ENCODE measurements at regions not wholly inside any gene's neighbourhood (a gene's known extent, or its start where the extent isn't known, plus 50 kb on each side); places are given as distances from the start of the nearest gene placed in this dataset.
"Not testable (repeated sequence)": the region's sequence is repeated elsewhere in the genome, so short reads cannot be mapped to it uniquely, and the experiment has no call there.

DNA sequence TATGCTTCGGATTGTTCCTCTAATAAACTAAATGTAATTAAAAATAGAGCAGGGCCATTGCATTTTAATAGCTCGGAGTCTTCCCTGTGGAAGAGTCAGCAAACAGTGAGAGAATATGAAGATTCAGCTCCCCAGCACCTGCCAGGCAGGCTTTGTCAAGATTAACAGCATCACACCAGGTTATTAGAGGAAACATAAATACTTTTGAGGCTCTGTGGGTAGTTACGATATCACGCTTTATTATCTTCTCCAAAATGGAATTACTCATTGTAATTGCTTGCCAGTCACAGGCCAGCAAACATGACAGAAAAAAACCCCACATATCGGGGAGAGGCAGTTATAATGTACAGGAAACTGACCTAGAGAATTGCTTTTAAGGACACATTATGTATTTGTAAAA lies 303.9 kb downstream of the CPS1 start:
- no peak for DNase-seq (ENCODE audit: low spot score)

DNA sequence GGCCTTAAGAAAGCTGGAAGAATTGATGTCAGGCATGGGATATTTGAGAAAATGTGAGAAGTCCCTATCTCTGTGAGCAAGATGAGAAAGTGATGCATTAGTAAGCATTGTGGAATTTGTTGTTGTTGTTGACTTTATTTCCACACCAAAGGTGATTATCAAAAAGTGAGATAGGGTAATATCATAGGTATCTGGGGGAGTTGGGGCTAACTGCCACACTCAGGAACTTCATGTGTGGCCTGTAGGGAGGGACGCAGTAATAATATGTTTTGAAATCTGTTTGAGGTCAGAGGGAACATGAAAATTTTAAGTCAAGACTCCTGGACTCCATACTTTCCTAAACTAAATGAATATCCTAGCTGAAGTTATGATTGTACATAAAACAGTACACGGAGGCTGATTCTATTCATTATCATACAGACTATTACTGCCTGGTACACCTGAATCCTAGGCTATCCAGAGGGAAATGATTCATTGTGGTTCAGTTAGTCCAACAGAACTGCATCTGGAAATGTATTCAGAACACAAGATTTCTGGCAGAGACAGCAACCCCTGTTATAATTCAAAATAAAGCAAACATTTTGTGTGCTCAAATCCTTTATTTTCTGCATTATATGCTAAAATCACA lies 304.8 kb downstream of the CPS1 start:
- DNase-seq (ENCODE audit: low spot score), result no peak

- DNase-seq (ENCODE audit: low spot score), result no peak
Observed at GRCh38 chr2:210862283-210863065, 306.1 kb downstream of the CPS1 start.

DNA sequence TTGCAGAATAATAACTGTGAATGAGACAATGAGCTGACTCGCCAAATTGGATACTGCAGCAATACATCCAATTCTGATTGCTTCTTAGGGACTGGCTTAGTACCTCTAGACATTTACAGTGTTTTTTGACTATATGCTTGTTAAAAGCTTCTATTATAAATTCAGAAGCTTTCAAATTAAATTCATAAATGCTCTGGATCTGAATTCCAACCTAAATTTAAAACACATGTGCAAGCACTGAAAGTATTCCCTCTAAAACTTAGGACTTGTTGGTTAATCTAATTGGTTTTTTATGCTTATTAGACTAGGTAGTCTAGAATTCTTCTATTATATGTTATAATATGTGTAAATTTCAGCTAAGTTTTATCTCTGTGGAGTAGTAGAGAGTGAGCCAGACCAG lies 306.9 kb downstream of the CPS1 start:
- DNase-seq (ENCODE audit: low spot score), result no peak

DNA sequence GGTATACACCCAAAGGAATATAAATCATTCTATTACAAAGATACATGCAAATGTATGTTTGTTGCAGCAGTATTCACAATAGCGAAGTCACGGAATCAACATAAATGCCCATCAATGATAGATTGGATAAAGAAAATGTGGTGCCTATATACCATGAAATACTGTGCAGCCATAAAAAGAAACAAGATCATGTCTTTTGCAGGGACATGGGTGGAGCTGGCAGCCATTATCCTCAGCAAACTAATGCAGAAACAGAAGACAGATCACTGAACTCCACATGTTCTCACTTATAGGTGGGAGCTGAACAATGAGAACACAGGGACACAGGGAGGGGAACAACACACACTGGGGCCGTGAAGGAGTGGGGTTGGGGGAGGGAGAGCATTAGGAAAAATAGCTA lies 315.2 kb downstream of the CPS1 start:
- DNase-seq (ENCODE audit: low spot score), result not testable (repeated sequence)

DNA sequence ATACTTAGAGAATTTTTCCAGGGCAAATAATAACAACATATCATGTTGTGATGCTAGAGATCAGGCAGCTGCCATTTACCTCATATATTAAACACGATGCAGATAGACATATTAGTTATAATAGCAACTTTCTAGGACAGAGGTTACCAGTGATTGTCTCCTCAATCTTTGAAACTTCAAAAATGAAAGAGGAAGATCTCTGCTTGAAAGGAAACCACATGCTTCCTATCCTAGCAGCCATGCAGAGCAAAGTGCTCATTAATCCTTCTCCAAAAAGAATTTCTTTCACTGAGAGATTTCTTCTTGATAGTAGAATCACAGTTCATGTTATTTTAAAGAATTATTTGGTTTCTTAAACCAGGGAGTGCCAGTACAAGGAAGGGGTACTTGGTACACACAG lies 317.2 kb downstream of the CPS1 start:
- DNase-seq (ENCODE audit: low spot score), result no peak

DNA sequence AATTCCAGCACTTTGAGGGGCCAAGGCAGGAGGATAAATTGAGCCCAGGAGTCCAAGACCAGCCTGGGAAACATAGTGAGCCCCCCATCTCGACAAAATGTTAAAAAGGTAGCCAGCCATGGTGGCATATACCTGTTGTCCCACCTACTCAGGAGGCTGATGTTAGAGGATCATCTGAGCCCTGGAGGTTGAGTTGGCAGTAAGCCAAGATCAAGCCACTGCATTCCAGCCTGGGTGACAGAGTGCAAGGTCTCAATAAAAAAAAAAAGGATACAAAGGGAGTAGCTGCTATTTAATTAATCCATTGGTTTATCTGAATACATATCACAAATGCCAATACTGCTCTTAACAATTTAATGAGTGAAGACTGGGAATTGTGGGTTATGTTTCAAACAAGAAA lies 327.8 kb downstream of the CPS1 start:
- DNase-seq (ENCODE audit: low spot score), result no peak

GRCh38 chr2:210888035-210888434 lies 331.6 kb downstream of the CPS1 start:
- DNase-seq (ENCODE audit: low spot score), result no peak

DNA sequence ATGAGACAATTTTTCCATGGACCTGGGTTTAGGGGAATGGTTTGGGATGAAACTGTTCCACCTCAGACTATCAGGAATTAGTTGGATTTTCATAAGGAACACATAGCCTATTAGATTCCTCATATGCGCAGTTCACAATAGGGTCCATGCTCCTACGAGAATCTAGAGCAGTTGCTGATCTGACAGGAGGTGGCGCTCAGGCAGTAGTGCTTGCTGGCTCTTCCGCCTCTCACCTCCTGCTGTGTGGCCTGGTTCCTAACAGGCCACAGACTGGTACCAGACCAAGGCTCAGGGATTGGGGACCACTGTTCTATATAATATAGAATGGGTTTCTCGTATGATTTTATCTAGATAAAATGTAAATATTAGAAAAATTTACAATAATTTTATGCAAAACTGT lies 338.7 kb downstream of the CPS1 start:
- no peak for DNase-seq (ENCODE audit: low spot score)

GRCh38 chr2:210899131-210899530 lies 342.7 kb downstream of the CPS1 start:
- DNase-seq (ENCODE audit: low spot score), result no peak

- no peak for DNase-seq (ENCODE audit: low spot score)
Observed at GRCh38 chr2:210901326-210901725, 344.9 kb downstream of the CPS1 start.

GRCh38 chr2:210912779-210913178 lies 356.4 kb downstream of the CPS1 start:
- no peak for DNase-seq (ENCODE audit: low spot score)

- DNase-seq (ENCODE audit: low spot score), result no peak
Observed at GRCh38 chr2:210913461-210913860, 357.1 kb downstream of the CPS1 start.

GRCh38 chr2:210915912-210916311 lies 359.5 kb downstream of the CPS1 start:
- no peak for DNase-seq (ENCODE audit: low spot score)

DNA sequence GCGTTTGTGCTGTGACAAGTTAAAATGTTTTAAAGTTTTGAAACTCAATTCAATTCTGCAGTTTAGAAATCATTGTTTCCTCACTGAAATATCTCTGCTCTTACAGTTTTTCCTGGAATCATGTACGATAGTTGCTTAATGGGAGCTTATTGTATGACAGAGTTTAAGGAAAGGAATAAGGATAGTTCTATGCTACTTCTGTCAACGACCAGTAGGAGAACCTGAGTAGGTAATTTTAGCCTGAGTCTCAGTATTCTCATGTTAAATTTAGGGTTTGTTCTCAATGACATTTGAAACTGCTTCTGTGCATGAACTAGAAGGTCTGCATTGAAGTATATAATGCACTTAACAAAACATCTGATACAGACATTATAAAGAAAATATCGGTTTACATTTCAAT lies 361.1 kb downstream of the CPS1 start:
- no peak for DNase-seq (ENCODE audit: low spot score)

DNA sequence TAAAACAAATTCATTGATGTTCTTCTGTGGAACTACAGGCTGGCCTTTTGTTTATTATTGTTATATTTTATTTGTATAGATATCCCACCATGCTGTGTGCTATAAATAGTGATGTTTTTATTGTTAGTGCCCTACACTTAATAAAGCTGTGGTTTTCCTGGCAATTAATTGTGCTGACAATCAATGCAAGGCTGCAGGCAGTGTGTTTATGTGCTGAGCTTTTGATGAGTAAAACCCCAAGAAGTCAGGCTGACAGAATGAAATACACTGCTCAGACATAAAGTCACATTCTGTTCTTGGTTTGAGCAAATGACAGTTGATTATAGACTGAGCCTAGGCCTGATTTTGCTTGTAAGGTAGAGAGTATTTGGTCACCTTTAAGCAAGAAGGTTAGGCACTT lies 362.7 kb downstream of the CPS1 start:
- no peak for DNase-seq (ENCODE audit: low spot score)

DNA sequence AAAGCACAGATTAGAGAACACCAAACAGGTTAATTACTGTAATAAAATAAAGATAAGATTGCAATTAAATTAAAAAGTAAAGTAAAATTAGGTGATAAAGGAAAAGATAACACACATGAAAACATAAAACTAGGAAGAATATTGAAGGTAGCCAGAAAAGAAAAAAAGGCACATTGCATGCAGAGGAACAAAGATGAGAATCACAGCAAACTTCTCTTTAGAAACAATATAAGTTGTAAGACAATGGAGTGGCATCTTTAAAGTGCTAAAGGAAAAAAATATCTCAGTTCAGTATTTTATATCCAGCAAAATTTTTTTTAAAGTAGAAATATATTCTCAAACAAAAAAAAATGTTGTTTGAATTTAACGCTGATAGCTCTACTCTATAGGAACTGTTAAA lies 366.0 kb downstream of the CPS1 start:
- DNase-seq (ENCODE audit: low spot score), result no peak

GRCh38 chr2:210928714-210929113 lies 372.3 kb downstream of the CPS1 start:
- no peak for DNase-seq (ENCODE audit: low spot score)

DNA sequence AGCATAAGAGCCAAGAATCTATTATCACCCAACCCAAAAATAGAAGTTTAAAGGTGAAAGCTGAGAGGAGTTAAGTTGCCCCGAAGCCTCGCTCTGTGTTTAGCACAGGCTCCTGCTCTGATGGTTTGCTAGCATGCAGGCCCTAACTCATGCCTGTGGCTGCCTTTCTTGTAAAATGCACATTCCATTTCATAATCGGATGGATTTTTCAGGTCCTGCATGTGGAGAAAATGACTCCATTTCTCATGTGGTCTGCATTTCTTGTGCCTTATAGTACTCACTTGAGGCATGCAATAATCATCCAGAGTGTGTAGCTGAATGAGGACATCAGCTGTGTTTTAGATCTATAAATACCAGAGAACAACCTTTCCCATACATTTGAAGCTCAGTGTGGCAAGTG lies 381.8 kb downstream of the CPS1 start:
- DNase-seq (ENCODE audit: low spot score), result no peak

DNA sequence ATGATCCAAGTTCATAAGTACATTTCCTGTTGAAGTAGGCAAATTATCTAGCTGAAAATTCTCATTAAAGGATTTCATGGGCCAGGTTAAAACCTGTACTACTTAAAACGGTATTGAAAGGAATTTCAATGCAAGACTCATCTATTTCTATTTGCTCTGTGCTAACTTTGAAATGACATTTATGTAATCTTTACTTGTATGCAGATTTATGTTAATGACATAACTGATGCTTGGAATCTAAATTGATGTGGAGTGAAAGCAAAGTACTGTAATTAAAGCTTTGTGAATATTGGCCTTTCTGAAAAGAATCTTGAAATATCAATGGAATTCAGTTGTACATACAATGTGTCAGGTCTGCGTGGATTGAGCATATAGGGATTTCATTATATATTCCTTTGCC lies 390.0 kb downstream of the CPS1 start:
- no peak for DNase-seq (ENCODE audit: low spot score)

DNA sequence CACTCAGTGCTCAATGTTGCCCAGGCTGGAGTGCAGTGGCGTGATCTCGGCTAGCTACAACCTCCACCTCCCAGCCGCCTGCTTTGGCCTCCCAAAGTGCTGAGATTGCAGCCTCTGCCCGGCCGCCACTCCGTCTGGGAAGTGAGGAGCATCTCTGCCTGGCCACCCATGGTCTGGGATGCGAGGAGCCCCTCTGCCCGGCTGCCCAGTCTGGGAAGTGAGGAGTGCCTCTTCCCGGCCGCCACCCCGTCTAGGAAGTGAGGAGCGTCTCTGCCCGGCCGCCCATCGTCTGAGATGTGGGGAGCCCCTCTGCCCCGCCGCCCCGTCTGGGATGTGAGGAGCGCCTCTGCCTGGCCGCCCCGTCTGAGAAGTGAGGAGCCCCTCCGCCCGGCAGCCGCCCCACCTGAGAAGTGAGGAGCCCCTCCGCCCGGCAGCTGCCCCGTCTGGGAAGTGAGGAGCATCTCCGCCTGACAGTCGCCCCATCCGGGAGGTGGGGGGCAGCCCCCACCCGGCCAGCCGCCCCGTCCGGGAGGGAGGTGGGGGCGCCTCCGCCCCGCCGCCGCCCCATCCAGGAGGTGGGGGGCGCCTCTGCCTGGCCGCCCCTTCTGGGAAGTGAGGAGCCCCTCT lies 394.1 kb downstream of the CPS1 start:
- DNase-seq (ENCODE audit: low spot score), result not testable (repeated sequence)

- no peak for DNase-seq (ENCODE audit: low spot score)
Observed at GRCh38 chr2:210954386-210954907, 398.0 kb downstream of the CPS1 start.

GRCh38 chr2:210955591-210955990 lies 399.2 kb downstream of the CPS1 start:
- DNase-seq (ENCODE audit: low spot score), result no peak

Data from HT-29 (cell line).